Skin epidermis (tissue), 12 donors: ENCODE measurements at regions not wholly inside any gene's neighbourhood (a gene's known extent, or its start where the extent isn't known, plus 50 kb on each side); places are given as distances from the start of the nearest gene placed in this dataset.

Experiments used
- H3K27ac ChIP-seq, 21 experiments: fragments of 200-600 bp; sonication (generic) in 11 of 21; one replicate each; pipeline ENCODE4 v1.5.0; 2020; ENCODE audit warnings: mild to moderate bottlenecking in 3 of 21, inconsistent platforms in 2 of 21, moderate library complexity in 2 of 21
- H3K4me3 ChIP-seq, 7 experiments: fragments of 200-600 bp; sonication (generic) in 2 of 7; one replicate each; pipeline ENCODE4 v1.5.0; 2020; ENCODE audit warnings: inconsistent platforms in 2 of 7, mild to moderate bottlenecking in 2 of 7, moderate library complexity in 1 of 7

- H3K27ac ChIP-seq = no peak overlapping the region
- no peak overlapping the region for H3K4me3 ChIP-seq
Measured at GRCh38 chr3:16033889-16034687, 140.4 kb upstream of the GALNT15 start.

GRCh38 chr3:16040991-16041390, 133.5 kb upstream of the GALNT15 start:
- no peak overlapping the region for H3K4me3 ChIP-seq
- no peak overlapping the region for H3K27ac ChIP-seq

DNA sequence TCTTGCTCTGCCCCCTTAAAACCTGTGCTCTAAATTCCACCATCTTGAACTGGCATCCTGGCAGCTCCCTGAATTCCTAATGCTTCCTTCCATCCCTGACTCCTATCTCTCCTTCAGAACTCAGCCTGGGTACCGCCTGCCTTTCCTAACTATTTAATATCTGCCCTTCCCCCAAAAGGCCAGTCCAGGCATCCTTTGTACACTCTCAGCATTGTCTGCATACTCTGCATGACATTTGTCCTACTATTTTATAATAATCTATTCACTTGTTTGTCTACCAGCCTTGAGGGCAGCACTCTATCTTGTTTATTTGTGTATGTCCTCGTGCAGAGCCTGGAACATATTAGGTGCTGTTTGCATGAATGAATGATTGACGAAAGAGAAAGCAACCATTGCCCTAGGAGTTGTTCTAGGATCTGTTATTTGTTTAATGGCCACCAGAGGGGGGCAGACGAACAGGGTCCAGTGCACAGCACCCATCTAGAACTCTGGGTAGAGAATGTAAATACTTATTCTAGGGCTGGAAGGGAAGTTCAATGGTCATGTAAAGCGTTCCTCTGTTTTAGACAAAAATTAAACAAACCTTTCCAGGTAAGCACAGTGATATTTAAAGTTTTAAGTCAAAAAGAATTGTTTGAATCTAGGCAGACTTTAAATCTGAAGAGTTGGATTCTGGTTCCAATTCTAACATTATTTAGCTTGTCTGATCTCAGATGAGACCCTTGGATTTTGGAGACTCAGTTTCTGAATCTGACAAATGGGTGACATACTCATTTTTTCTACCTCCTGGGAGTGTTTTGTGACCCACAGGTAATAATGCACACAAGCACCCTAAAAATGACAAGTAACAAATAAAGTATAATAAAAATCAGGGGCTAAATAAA, 125.8 kb upstream of the GALNT15 start:
- no peak overlapping the region for H3K4me3 ChIP-seq
- H3K27ac ChIP-seq = peak overlapping the region in 2 of 21 experiments; percentile 5 to 27

DNA sequence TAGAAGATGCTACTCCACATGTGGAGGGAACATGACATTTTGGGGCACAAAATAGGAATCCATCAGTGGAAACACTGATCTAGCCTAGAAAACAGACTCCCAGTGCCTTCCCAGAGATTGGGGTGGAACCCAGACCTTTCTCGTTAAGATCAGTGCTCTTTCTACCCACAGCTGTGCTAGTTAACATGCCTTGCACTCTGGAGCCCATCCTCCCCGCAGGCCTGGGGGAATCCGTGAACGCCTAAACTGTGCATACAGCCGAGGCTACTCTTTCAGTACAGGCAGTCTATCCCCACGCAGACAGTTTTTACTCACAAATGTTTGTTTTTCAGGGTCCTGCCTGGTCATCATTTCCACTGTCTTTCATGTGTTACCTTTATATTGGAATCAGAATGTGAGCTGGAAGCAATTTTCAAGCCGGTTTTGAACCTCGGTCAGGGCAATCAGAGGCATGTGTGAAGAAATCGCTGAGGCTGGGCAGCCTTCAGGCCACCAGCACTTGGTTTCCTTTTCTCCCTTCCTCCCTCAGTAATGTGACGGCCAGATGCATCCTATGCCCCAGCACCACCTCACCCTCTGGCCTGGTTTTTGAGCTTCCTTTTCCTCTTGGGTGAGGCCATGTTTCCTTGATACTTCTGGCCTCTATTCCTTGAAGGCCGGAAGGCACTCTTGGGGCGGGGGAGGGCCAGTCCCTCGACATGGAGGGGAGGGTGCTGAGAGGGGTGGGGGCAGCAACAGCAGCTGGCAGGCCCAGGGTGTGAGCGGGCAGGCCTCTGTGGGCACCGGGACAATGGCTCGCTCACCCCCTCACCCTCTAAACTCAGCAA, 123.6 kb upstream of the GALNT15 start:
- Histone ChIP-seq H3K4me3 (no peak overlapping the region), H3K27ac (peak overlapping the region in 18 of 21 experiments; percentile 5 to 88 (median 68))

GRCh38 chr3:16051691-16052090, 122.8 kb upstream of the GALNT15 start:
- H3K27ac ChIP-seq = peak overlapping the region in 17 of 21 experiments; percentile 22 to 88 (median 68)

GRCh38 chr3:16052964-16053363, 121.5 kb upstream of the GALNT15 start:
- peak overlapping the region in 3 of 21 experiments; percentile 47 to 77 (median 71) for H3K27ac ChIP-seq
- no peak overlapping the region for H3K4me3 ChIP-seq

More at GRCh38 chr3:16051691-16052090, 122.8 kb upstream of the GALNT15 start:
- H3K4me3 ChIP-seq = no peak overlapping the region

- Histone ChIP-seq H3K27ac (peak overlapping the region in 4 of 21 experiments; percentile 2 to 75 (median 54)), H3K4me3 (no peak overlapping the region)
Measured at GRCh38 chr3:16053794-16054193, 120.7 kb upstream of the GALNT15 start.

DNA sequence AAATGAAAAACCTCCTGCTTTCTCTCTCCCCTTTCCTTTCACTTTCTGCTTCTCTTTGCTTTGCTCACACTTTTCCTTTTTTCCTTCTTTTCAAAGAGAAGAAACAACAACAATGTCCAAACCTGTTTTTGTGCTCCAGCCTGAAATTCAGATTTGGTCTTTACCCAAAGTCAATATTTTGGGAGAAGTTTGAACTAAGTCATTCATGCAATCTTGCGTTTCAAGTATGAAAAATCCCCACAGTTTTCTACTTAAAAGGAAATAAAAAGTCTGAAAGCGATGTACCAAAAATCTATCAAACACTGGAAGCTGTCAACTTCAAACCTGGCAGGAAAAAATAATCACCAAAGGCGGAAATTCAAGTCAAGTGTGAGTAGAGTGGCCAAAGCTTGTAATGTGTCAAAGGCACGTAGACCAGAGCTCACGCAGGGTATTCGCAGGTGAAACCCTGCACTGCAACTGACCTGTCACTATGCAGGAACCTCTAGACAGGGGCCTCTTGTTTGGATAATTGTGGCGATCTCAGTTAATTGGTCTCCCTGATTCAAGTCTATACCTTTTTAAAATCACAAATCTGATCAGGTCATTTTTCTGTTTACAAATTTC, 118.8 kb upstream of the GALNT15 start:
- H3K27ac ChIP-seq = peak overlapping the region in 7 of 21 experiments; percentile 20 to 75 (median 47)
- H3K4me3 ChIP-seq = no peak overlapping the region

- H3K4me3 ChIP-seq = no peak overlapping the region
- peak overlapping the region in 6 of 21 experiments; percentile 20 to 75 (median 48) for H3K27ac ChIP-seq
Measured at GRCh38 chr3:16056217-16056616, 118.3 kb upstream of the GALNT15 start.

DNA sequence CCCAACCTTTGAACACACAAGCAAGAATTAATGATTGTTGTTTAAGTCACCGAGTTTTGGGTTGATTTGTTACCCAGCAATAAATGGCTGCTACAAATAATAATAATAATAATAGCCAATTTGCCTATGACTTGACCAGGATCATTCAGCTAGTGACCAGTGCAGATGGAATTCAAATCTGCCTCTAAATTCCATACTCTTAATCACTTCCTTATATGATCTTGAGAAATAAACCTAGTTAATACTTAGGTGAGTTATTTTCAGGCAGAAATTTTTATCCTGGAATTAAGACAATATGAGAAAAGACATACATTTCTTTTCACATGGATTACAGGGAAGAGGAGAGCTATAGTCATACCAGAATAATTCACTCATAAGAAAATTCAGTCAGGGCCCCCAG, 116.0 kb upstream of the GALNT15 start:
- Histone ChIP-seq H3K27ac (peak overlapping the region in 8 of 21 experiments; percentile 24 to 91 (median 74)), H3K4me3 (no peak overlapping the region)

- Histone ChIP-seq H3K4me3 (no peak overlapping the region), H3K27ac (peak overlapping the region in 13 of 21 experiments; percentile 26 to 91 (median 66))
Measured at GRCh38 chr3:16059081-16059537, 115.4 kb upstream of the GALNT15 start.

DNA sequence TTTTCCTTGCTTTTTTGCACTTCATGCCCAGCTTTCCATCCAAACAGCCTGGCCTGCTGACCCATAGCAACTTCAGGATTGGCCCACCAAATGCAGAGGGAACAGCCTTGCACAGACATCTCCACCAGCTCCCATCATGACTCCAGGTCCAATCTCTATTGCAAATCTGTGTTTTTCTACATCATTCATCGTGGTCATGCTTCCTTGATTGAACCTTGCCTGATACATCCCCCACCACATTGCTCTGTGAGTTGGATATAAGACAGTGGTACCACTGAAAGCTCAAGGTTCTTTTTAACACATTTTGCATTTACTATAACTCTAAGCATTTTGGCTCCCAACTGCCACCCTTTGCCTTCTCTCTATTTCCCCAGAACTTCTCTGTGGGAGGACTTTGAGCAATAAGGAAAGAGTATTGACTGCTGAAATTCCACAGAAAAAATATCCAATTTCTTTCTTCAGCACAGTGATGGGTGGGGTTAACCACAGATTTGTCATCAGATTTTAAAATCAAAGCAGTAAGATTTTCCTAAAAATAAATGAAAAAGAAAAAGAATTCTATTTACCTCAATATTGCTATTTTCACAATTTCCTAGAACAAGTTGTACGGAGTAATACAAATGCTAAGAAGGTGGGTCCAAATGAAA, 114.6 kb upstream of the GALNT15 start:
- peak overlapping the region in 17 of 21 experiments; percentile 17 to 91 (median 59) for H3K27ac ChIP-seq

GRCh38 chr3:16060358-16060852, 114.1 kb upstream of the GALNT15 start:
- peak overlapping the region in 17 of 21 experiments; percentile 1 to 86 (median 51) for H3K27ac ChIP-seq
- no peak overlapping the region for H3K4me3 ChIP-seq

More for the DNA sequence above, 114.6 kb upstream of the GALNT15 start:
- H3K4me3 ChIP-seq = no peak overlapping the region

GRCh38 chr3:16060945-16061344, 113.5 kb upstream of the GALNT15 start:
- H3K4me3 ChIP-seq = no peak overlapping the region
- peak overlapping the region in 15 of 21 experiments; percentile 1 to 86 (median 55) for H3K27ac ChIP-seq

- peak overlapping the region in 8 of 21 experiments; percentile 33 to 86 (median 69) for H3K27ac ChIP-seq
- H3K4me3 ChIP-seq = no peak overlapping the region
Measured at GRCh38 chr3:16061491-16061890, 113.0 kb upstream of the GALNT15 start.

- Histone ChIP-seq H3K4me3 (no peak overlapping the region), H3K27ac (peak overlapping the region in 3 of 21 experiments; percentile 64 to 69 (median 69))
Measured at GRCh38 chr3:16063603-16064002, 110.9 kb upstream of the GALNT15 start.

- Histone ChIP-seq H3K4me3 (no peak overlapping the region), H3K27ac (peak overlapping the region in 13 of 21 experiments; percentile 1 to 79 (median 47))
Measured at GRCh38 chr3:16064642-16065414, 109.7 kb upstream of the GALNT15 start.
